ENCODE measurements at regions not wholly inside any gene's neighbourhood (a gene's known extent, or its start where the extent isn't known, plus 50 kb on each side); places are given as distances from the start of the nearest gene placed in this dataset.

- TF ChIP-seq, protein P1, sequence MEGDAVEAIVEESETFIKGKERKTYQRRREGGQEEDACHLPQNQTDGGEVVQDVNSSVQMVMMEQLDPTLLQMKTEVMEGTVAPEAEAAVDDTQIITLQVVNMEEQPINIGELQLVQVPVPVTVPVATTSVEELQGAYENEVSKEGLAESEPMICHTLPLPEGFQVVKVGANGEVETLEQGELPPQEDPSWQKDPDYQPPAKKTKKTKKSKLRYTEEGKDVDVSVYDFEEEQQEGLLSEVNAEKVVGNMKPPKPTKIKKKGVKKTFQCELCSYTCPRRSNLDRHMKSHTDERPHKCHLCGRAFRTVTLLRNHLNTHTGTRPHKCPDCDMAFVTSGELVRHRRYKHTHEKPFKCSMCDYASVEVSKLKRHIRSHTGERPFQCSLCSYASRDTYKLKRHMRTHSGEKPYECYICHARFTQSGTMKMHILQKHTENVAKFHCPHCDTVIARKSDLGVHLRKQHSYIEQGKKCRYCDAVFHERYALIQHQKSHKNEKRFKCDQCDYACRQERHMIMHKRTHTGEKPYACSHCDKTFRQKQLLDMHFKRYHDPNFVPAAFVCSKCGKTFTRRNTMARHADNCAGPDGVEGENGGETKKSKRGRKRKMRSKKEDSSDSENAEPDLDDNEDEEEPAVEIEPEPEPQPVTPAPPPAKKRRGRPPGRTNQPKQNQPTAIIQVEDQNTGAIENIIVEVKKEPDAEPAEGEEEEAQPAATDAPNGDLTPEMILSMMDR (IDR thresholded peaks at IDR 0.05): no peak
- TF ChIP-seq POLR2A (IDR thresholded peaks at IDR 0.05): no peak
These were observed 392.2 kb upstream of the FIGN start for GRCh38 chr2:164127971-164128527.

Data from lower leg skin (tissue), 3 donors.